ENCODE measurements at regions not wholly inside any gene's neighbourhood (a gene's known extent, or its start where the extent isn't known, plus 50 kb on each side); places are given as distances from the start of the nearest gene placed in this dataset.

DNA sequence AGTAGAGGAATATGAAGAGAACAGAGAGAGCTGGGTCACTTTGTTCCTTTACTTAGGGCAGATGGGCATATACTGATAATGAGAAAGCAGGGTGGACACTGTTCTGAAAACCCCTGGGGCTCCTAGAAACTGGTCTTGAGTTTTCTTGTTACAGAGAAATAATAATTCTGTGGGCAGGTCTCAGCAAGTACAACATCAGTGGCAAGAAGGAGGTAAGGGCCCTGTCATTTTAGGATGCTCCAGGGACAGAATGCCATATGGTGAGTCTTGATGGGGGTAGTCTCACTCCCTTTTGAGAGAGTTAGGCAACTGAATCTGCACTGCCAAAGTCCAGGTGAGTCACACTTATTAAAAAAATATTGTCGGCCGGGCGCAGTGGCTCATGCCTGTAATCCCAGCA lies 102.3 kb downstream of the KCNJ2 start:
- no peak for DNase-seq (ENCODE audit: low spot score)
- TF ChIP-seq GABPA (IDR thresholded peaks at IDR 0.05 in 1 of 2, conservative IDR thresholded peaks at IDR 0.05 in 1 of 2) (no peak), FOXA2 (IDR thresholded peaks at IDR 0.05) (no peak), RXRA (IDR thresholded peaks at IDR 0.05) (no peak), SP1 (IDR thresholded peaks at IDR 0.05) (no peak), JUND (IDR thresholded peaks at IDR 0.05) (no peak), TAF1 (conservative IDR thresholded peaks at IDR 0.05) (no peak)
- TF ChIP-seq, protein P1, sequence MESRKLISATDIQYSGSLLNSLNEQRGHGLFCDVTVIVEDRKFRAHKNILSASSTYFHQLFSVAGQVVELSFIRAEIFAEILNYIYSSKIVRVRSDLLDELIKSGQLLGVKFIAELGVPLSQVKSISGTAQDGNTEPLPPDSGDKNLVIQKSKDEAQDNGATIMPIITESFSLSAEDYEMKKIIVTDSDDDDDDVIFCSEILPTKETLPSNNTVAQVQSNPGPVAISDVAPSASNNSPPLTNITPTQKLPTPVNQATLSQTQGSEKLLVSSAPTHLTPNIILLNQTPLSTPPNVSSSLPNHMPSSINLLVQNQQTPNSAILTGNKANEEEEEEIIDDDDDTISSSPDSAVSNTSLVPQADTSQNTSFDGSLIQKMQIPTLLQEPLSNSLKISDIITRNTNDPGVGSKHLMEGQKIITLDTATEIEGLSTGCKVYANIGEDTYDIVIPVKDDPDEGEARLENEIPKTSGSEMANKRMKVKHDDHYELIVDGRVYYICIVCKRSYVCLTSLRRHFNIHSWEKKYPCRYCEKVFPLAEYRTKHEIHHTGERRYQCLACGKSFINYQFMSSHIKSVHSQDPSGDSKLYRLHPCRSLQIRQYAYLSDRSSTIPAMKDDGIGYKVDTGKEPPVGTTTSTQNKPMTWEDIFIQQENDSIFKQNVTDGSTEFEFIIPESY (IDR thresholded peaks at IDR 0.05): no peak
- Histone ChIP-seq H3K27me3 (ENCODE audit: control insufficient read depth in 4 of 4, insufficient read depth in 4 of 4, low read length in 3 of 4) (peaks cover 0 to 3% (median 1%) of the 10 kb centered on the region in 4 donors), H3K9me3 (ENCODE audit: control insufficient read depth in 4 of 4, low read length in 3 of 4) (peaks cover 0 to 3% (median 0%) of the 10 kb centered on the region in 4 donors), H3K27ac (ENCODE audit: low read depth in 1 of 2, low read length in 2 of 2) (no peak overlapping the region), H3K4me3 (ENCODE audit: low read depth in 1 of 3, low read length in 3 of 3) (no peak overlapping the region), H3K9ac (ENCODE audit: low read depth in 1 of 2, low read length in 2 of 2) (no peak overlapping the region), H3K4me1 (ENCODE audit: control insufficient read depth in 4 of 4, insufficient read depth in 4 of 4, low read length in 3 of 4) (no peaks in the 10 kb centered on the region), H3K36me3 (ENCODE audit: control insufficient read depth in 4 of 4, insufficient read depth in 3 of 4, low read depth in 1 of 4, low read length in 3 of 4) (no peaks in the 10 kb centered on the region)
- 90% methylated on average over 3 of the region's 3 CpGs for WGBS

GRCh38 chr17:70274255-70274654 lies 104.9 kb downstream of the KCNJ2 start:
- no peaks in the 10 kb centered on the region for H3K36me3 ChIP-seq (ENCODE audit: control insufficient read depth in 4 of 4, insufficient read depth in 3 of 4, low read depth in 1 of 4, low read length in 3 of 4)
- TF ChIP-seq CTCF (IDR thresholded peaks at IDR 0.05; ENCODE audit: low read depth, low read length, missing input control): no peak
- TF ChIP-seq EGR1 (IDR thresholded peaks at IDR 0.05; ENCODE audit: low read depth in 2 of 2): no peak
- no peak for TF ChIP-seq YY1 (IDR thresholded peaks at IDR 0.05)
- TF ChIP-seq MAX (IDR thresholded peaks at IDR 0.05): no peak
- TF ChIP-seq HNF4G (IDR thresholded peaks at IDR 0.05): no peak
- TF ChIP-seq SP1 (IDR thresholded peaks at IDR 0.05): no peak
- TF ChIP-seq, protein P1 (IDR thresholded peaks at IDR 0.05): no peak
- no peak for TF ChIP-seq RAD21 (IDR thresholded peaks at IDR 0.05)
- no peak for TF ChIP-seq FOXA2 (IDR thresholded peaks at IDR 0.05)
- no peak for TF ChIP-seq GABPA (IDR thresholded peaks at IDR 0.05 in 1 of 2, conservative IDR thresholded peaks at IDR 0.05 in 1 of 2)
- TF ChIP-seq NR2F2 (IDR thresholded peaks at IDR 0.05): no peak
- no peak for TF ChIP-seq TAF1 (conservative IDR thresholded peaks at IDR 0.05)
- TF ChIP-seq RXRA (IDR thresholded peaks at IDR 0.05): no peak
- no peak for DNase-seq (ENCODE audit: low spot score)

More at GRCh38 chr17:70274255-70274654, 104.9 kb downstream of the KCNJ2 start:
- H3K27ac ChIP-seq (ENCODE audit: low read depth in 1 of 2, low read length in 2 of 2): no peak overlapping the region
- peaks cover 0 to 10% (median 1%) of the 10 kb centered on the region in 4 donors for H3K27me3 ChIP-seq (ENCODE audit: control insufficient read depth in 4 of 4, insufficient read depth in 4 of 4, low read length in 3 of 4)
- H3K4me3 ChIP-seq (ENCODE audit: low read depth in 1 of 3, low read length in 3 of 3): no peak overlapping the region
- H3K9ac ChIP-seq (ENCODE audit: low read depth in 1 of 2, low read length in 2 of 2): no peak overlapping the region
- no peaks in the 10 kb centered on the region for H3K9me3 ChIP-seq (ENCODE audit: control insufficient read depth in 4 of 4, low read length in 3 of 4)
- 56% methylated on average over 2 of the region's 2 CpGs for whole genome bisulfite sequencing
- no peaks in the 10 kb centered on the region for H3K4me1 ChIP-seq (ENCODE audit: control insufficient read depth in 4 of 4, insufficient read depth in 4 of 4, low read length in 3 of 4)

Measured in liver (tissue), 8 donors.